ENCODE measurements at regions not wholly inside any gene's neighbourhood (a gene's known extent, or its start where the extent isn't known, plus 50 kb on each side); places are given as distances from the start of the nearest gene placed in this dataset.

- no peak for DNase-seq (ENCODE audit: insufficient read length, low spot score)
- no peak for TF ChIP-seq CTCF (IDR thresholded peaks at IDR 0.05; ENCODE audit: insufficient read depth, missing control alignments)
- no peak for FAIRE-seq
Observed at GRCh38 chr3:18098960-18099587, 326.1 kb downstream of the SATB1 start.

- FAIRE-seq (no peak), DNase-seq (ENCODE audit: insufficient read length, low spot score) (no peak)
- no peak for TF ChIP-seq CTCF (IDR thresholded peaks at IDR 0.05; ENCODE audit: insufficient read depth, missing control alignments)
Observed at GRCh38 chr3:18097989-18098388, 327.1 kb downstream of the SATB1 start.

- TF ChIP-seq CTCF (IDR thresholded peaks at IDR 0.05; ENCODE audit: insufficient read depth, missing control alignments), result no peak
- no peak for FAIRE-seq
- no peak for DNase-seq (ENCODE audit: insufficient read length, low spot score)
Observed at GRCh38 chr3:18097473-18097872, 327.7 kb downstream of the SATB1 start.

GRCh38 chr3:18092726-18093125 is 332.4 kb downstream of the SATB1 start:
- FAIRE-seq, result no peak
- DNase-seq (ENCODE audit: insufficient read length, low spot score), result no peak
- no peak for TF ChIP-seq CTCF (IDR thresholded peaks at IDR 0.05; ENCODE audit: insufficient read depth, missing control alignments)

- no peak for TF ChIP-seq CTCF (IDR thresholded peaks at IDR 0.05; ENCODE audit: insufficient read depth, missing control alignments)
- no peak for DNase-seq (ENCODE audit: insufficient read length, low spot score)
- no peak for FAIRE-seq
Observed at GRCh38 chr3:18090377-18090776, 334.8 kb downstream of the SATB1 start.

GRCh38 chr3:18087988-18088387 is 337.2 kb downstream of the SATB1 start:
- DNase-seq (ENCODE audit: insufficient read length, low spot score) (no peak), FAIRE-seq (no peak)
- TF ChIP-seq CTCF (IDR thresholded peaks at IDR 0.05; ENCODE audit: insufficient read depth, missing control alignments), result no peak

GRCh38 chr3:18086760-18087159 is 338.4 kb downstream of the SATB1 start:
- FAIRE-seq (no peak), DNase-seq (ENCODE audit: insufficient read length, low spot score) (no peak)

More at GRCh38 chr3:18086760-18087159, 338.4 kb downstream of the SATB1 start:
- no peak for TF ChIP-seq CTCF (IDR thresholded peaks at IDR 0.05; ENCODE audit: insufficient read depth, missing control alignments)

Measured in D721Med (cell line).